DMS153 treated with DMSO at 0.1 percent for 48 hours (cell line): ENCODE measurements at regions not wholly inside any gene's neighbourhood (a gene's known extent, or its start where the extent isn't known, plus 50 kb on each side); places are given as distances from the start of the nearest gene placed in this dataset.
"Not testable (repeated sequence)": the region's sequence is repeated elsewhere in the genome, so short reads cannot be mapped to it uniquely, and the experiment has no call there.

ENCODE experiments used
- DNase-seq: peaks from one replicate; lab custom pipeline; 2025; ENCODE audit not compliant: unreplicated experiment; lab: John Stamatoyannopoulos, UW

- no peak for DNase-seq
These were observed 247.7 kb upstream of the SLITRK1 start for GRCh38 chr13:84129966-84130365.

- DNase-seq: no peak
These were observed 245.4 kb upstream of the SLITRK1 start for GRCh38 chr13:84127597-84128128.

- peak; percentile 84 for DNase-seq
These were observed 244.4 kb upstream of the SLITRK1 start for GRCh38 chr13:84126671-84127171.

- DNase-seq: no peak
These were observed 239.2 kb upstream of the SLITRK1 start for GRCh38 chr13:84121456-84121855.

- no peak for DNase-seq
These were observed 236.7 kb upstream of the SLITRK1 start for GRCh38 chr13:84118839-84119409.

- no peak for DNase-seq
These were observed 216.0 kb upstream of the SLITRK1 start for GRCh38 chr13:84098273-84098672.

GRCh38 chr13:84097148-84097547, 214.9 kb upstream of the SLITRK1 start:
- DNase-seq: no peak

GRCh38 chr13:84096216-84096615, 213.9 kb upstream of the SLITRK1 start:
- DNase-seq: no peak

- no peak for DNase-seq
These were observed 206.7 kb upstream of the SLITRK1 start for GRCh38 chr13:84088996-84089395.

GRCh38 chr13:84086847-84087162, 204.5 kb upstream of the SLITRK1 start:
- DNase-seq: no peak

GRCh38 chr13:84086098-84086846, 204.0 kb upstream of the SLITRK1 start:
- not testable (repeated sequence) for DNase-seq

- DNase-seq: no peak
These were observed 200.2 kb upstream of the SLITRK1 start for GRCh38 chr13:84082462-84082861.

GRCh38 chr13:84080748-84081530, 198.7 kb upstream of the SLITRK1 start:
- DNase-seq: no peak

- DNase-seq: no peak
These were observed 195.0 kb upstream of the SLITRK1 start for GRCh38 chr13:84077271-84077670.

GRCh38 chr13:84076280-84076679, 194.0 kb upstream of the SLITRK1 start:
- no peak for DNase-seq

GRCh38 chr13:84050536-84050935, 168.3 kb upstream of the SLITRK1 start:
- DNase-seq: no peak

- DNase-seq: no peak
These were observed 167.4 kb upstream of the SLITRK1 start for GRCh38 chr13:84049443-84050219.

GRCh38 chr13:84044805-84045204, 162.5 kb upstream of the SLITRK1 start:
- no peak for DNase-seq

- DNase-seq: peak; percentile 20
These were observed 155.7 kb upstream of the SLITRK1 start for GRCh38 chr13:84038001-84038400.

GRCh38 chr13:84032116-84032515, 149.8 kb upstream of the SLITRK1 start:
- DNase-seq: no peak

GRCh38 chr13:84031120-84031519, 148.8 kb upstream of the SLITRK1 start:
- DNase-seq: no peak
